HepG2 (cell line): ENCODE measurements at regions not wholly inside any gene's neighbourhood (a gene's known extent, or its start where the extent isn't known, plus 50 kb on each side); places are given as distances from the start of the nearest gene placed in this dataset.
A peak's percentile ranks its signal among the peaks of the same experiment; 100 is the strongest.

Source experiments
- CTCF ChIP-seq: sonication (generic); formaldehyde crosslinking; IDR thresholded peaks from 2 replicates; pipeline ENCODE4 v1.5.0; 2020; ENCODE audit warnings: mild to moderate bottlenecking, missing genetic modification reagents, moderate library complexity
- DBP ChIP-seq: sonication (generic); formaldehyde crosslinking; IDR thresholded peaks from 2 replicates; pipeline ENCODE4 v1.4.0; 2020; ENCODE audit warnings: missing genetic modification reagents; ENCODE audit errors: not compliant biosample characterization
- ELK4 ChIP-seq: sonication (generic); formaldehyde crosslinking; IDR thresholded peaks from 2 replicates; pipeline ENCODE4 v1.9.0; 2021; ENCODE audit warnings: missing genetic modification reagents, borderline replicate concordance
- EP300 ChIP-seq, 3 experiments: sonication (generic) in 1 of 3; formaldehyde crosslinking in 1 of 3; IDR thresholded peaks; 2 replicates each; pipeline versions ENCODE4 v1.5.1 to v1.6.1; 2011 to 2020; ENCODE audit warnings: low read depth in 2 of 3, low read length in 2 of 3, borderline replicate concordance in 1 of 3, improper control_type of control experiment in 1 of 3, mild to moderate bottlenecking in 1 of 3, missing genetic modification reagents in 1 of 3, moderate library complexity in 1 of 3
- ESRRA ChIP-seq: sonication (generic); formaldehyde crosslinking; IDR thresholded peaks from 2 replicates; pipeline ENCODE4 v1.5.1; 2020; ENCODE audit warnings: mild to moderate bottlenecking, low read depth, missing genetic modification reagents
- KDM5B ChIP-seq: sonication (generic); formaldehyde crosslinking; IDR thresholded peaks from 2 replicates; pipeline ENCODE4 v1.4.0; 2020; ENCODE audit warnings: missing genetic modification reagents, mild to moderate bottlenecking, borderline replicate concordance
- MYC ChIP-seq: sonication (generic); formaldehyde crosslinking; IDR thresholded peaks from 2 replicates; pipeline ENCODE4 v1.9.0; 2021; ENCODE audit warnings: missing genetic modification reagents, borderline replicate concordance
- NCOA1 ChIP-seq: sonication (generic); formaldehyde crosslinking; IDR thresholded peaks from 2 replicates; pipeline ENCODE4 v1.9.0; 2021; ENCODE audit warnings: missing genetic modification reagents
- NCOA2 ChIP-seq: sonication (generic); formaldehyde crosslinking; IDR thresholded peaks from 2 replicates; pipeline ENCODE4 v1.8.0; 2022; ENCODE audit warnings: inconsistent platforms
- PHF8 ChIP-seq: sonication (generic); formaldehyde crosslinking; IDR thresholded peaks from 2 replicates; pipeline ENCODE4 v1.5.0; 2020; ENCODE audit warnings: missing genetic modification reagents
- SAFB2 ChIP-seq: sonication (generic); formaldehyde crosslinking; IDR thresholded peaks from 2 replicates; pipeline ENCODE4 v1.5.1; 2020; ENCODE audit warnings: missing genetic modification reagents, low read depth, mild to moderate bottlenecking, borderline replicate concordance
- SKIL ChIP-seq: sonication (generic); formaldehyde crosslinking; IDR thresholded peaks from 2 replicates; pipeline ENCODE4 v1.8.0; 2022; ENCODE audit warnings: missing genetic modification reagents, mild to moderate bottlenecking, moderate library complexity, borderline replicate concordance
- SNAI1 ChIP-seq: sonication (generic); formaldehyde crosslinking; IDR thresholded peaks from 2 replicates; pipeline ENCODE4 v1.5.0; 2020; ENCODE audit warnings: mild to moderate bottlenecking, missing genetic modification reagents, borderline replicate concordance
- ZBTB38 ChIP-seq: sonication (generic); formaldehyde crosslinking; IDR thresholded peaks from 2 replicates; pipeline ENCODE4 v1.5.1; 2020; ENCODE audit warnings: mild to moderate bottlenecking, missing genetic modification reagents
- ZFP36L1 ChIP-seq: sonication (generic); formaldehyde crosslinking; IDR thresholded peaks from 2 replicates; pipeline ENCODE4 v1.8.0; 2022; ENCODE audit warnings: mild to moderate bottlenecking, missing genetic modification reagents, moderate library complexity
- ZNF143 ChIP-seq: sonication (generic); formaldehyde crosslinking; IDR thresholded peaks from 2 replicates; pipeline ENCODE4 v1.4.0; 2020; ENCODE audit warnings: missing genetic modification reagents
- ZNF562 ChIP-seq: sonication (generic); formaldehyde crosslinking; IDR thresholded peaks from 2 replicates; pipeline ENCODE4 v1.8.0; 2022; ENCODE audit warnings: missing genetic modification reagents, borderline replicate concordance
- ZNF564 ChIP-seq: sonication (generic); formaldehyde crosslinking; IDR thresholded peaks from 2 replicates; pipeline ENCODE4 v1.8.1; 2023; ENCODE audit warnings: mild to moderate bottlenecking, missing genetic modification reagents
- ZNF644 ChIP-seq: IDR thresholded peaks from 2 replicates; pipeline ENCODE4 v1.6.1; 2016; ENCODE audit warnings: low read depth
- ZNF672 ChIP-seq: sonication (generic); formaldehyde crosslinking; IDR thresholded peaks from 2 replicates; pipeline ENCODE4 v1.8.1; 2022; ENCODE audit warnings: missing genetic modification reagents
- ZNF772 ChIP-seq: sonication (generic); formaldehyde crosslinking; IDR thresholded peaks from 2 replicates; pipeline ENCODE4 v1.5.0; 2020; ENCODE audit warnings: mild to moderate bottlenecking, missing genetic modification reagents
- TF ChIP-seq, protein P1 (sequence below): sonication (generic); formaldehyde crosslinking; IDR thresholded peaks from 2 replicates; pipeline ENCODE4 v1.4.0; 2020; ENCODE audit warnings: mild to moderate bottlenecking, missing genetic modification reagents

DNA sequence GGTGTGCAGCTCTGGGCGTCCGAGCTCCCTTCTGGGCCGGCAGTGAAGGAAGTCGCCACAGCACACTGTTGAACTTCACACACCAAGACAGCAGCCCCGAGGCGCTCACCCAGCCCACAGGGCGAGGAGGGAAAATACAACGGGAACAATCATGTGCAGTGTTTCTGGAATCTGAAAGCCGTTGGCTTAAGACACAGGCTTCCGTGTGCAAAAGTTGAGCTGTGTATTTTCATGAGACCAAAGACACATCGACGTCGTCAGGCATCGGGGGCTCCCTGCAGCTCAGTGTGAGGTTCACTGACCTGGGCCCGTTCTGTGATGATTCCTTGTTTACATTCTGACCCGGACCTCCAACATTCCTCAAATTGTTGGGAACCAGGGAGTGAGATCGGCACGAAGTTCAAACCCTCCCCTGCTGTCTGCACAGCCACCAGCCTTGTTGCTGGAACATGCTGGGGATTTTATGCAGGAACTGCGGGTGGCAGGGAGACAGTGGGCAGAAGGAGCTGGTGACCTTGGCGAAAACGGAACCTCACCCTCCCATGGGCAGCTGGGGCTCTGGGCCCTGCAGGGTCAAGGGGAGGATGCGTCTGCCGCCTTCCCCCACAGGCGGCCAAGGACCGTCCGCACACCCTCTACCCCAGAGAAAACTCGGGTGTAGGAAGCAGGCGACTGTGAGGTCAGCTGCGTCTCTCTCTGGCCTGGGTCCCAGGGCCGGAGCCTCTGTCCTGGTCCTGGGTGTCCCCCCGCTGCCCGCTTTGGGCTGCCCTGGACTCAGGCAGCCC is 72.2 kb downstream of the METRNL start (continued):
- TF ChIP-seq ZNF672 (CRISPR knock-in tag) (peak; percentile 75; the same call in 1 of the 2 replicates), NCOA1 (CRISPR knock-in tag) (peak; percentile 93; the same call in 1 of the 2 replicates), SKIL (CRISPR knock-in tag) (peak; percentile 91), EP300 (IDR thresholded peaks at IDR 0.05; ENCODE audit: low read depth in 2 of 2, low read length in 2 of 2) (peak in 1 of 2 experiments; percentile 81; a peak in 2 of 4 replicates), EP300 (CRISPR knock-in tag; IDR thresholded peaks at IDR 0.05; ENCODE audit: borderline replicate concordance) (peak; percentile 83), ZNF644 (CRISPR knock-in tag) (peak; percentile 31; the same call in 1 of the 2 replicates), DBP (peak; percentile 28), ZNF143 (CRISPR knock-in tag) (peak; percentile 53; the same call in 1 of the 2 replicates), ZFP36L1 (peak; percentile 76; the same call in 1 of the 2 replicates), ZBTB38 (peak; percentile 66; the same call in 1 of the 2 replicates), MYC (CRISPR knock-in tag) (peak; percentile 77; the same call in 1 of the 2 replicates), ELK4 (CRISPR knock-in tag) (no peak), SAFB2 (CRISPR knock-in tag) (0 out of 2 replicates have a peak, but pooled peaks have one; percentile 13), SNAI1 (0 out of 2 replicates have a peak, but pooled peaks have one; percentile 69), NCOA2 (CRISPR knock-in tag) (peak; percentile 85), ZNF772 (CRISPR knock-in tag) (peak; percentile 98), ZNF564 (peak; percentile 93), KDM5B (CRISPR knock-in tag) (peak; percentile 88), PHF8 (peak; percentile 68; the same call in 1 of the 2 replicates), ESRRA (peak; percentile 87), ZNF562 (0 out of 2 replicates have a peak, but pooled peaks have one; percentile 54), CTCF (no peak)
- TF ChIP-seq, protein P1, sequence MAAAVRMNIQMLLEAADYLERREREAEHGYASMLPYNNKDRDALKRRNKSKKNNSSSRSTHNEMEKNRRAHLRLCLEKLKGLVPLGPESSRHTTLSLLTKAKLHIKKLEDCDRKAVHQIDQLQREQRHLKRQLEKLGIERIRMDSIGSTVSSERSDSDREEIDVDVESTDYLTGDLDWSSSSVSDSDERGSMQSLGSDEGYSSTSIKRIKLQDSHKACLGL, result no peak; the same call in none of the 2 replicates
